SU-DHL-6 (cell line): ENCODE measurements at regions not wholly inside any gene's neighbourhood (a gene's known extent, or its start where the extent isn't known, plus 50 kb on each side); places are given as distances from the start of the nearest gene placed in this dataset.

Experiments used
- H2AFZ ChIP-seq: fragments of 200-600 bp; sonication (generic); 2 replicates; pipeline ENCODE4 v1.6.1; 2014; ENCODE audit warnings: low read depth, mild to moderate bottlenecking, moderate library complexity, mixed read lengths, antibody characterized with exemption, low read length; ENCODE audit not compliant: severe bottlenecking
- H3F3A ChIP-seq: fragments of 200-600 bp; shearing (Covaris generic); 2 replicates; pipeline ENCODE4 v1.6.0; 2016; ENCODE audit warnings: antibody characterized with exemption, mild to moderate bottlenecking; ENCODE audit not compliant: insufficient read depth
- H3K27ac ChIP-seq: fragments of 200-600 bp; sonication (generic); 2 replicates; pipeline ENCODE4 v1.5.1; 2016; ENCODE audit warnings: low read depth, mild to moderate bottlenecking, low read length, moderate library complexity, mixed read lengths
- H3K27me3 ChIP-seq: fragments of 200-600 bp; sonication (generic), shearing (Covaris generic); 2 replicates; pipeline ENCODE4 v1.6.0; 2014; ENCODE audit warnings: mild to moderate bottlenecking, low read length
- H3K36me3 ChIP-seq: fragments of 200-600 bp; sonication (generic); 2 replicates; pipeline ENCODE4 v1.6.1; 2014; ENCODE audit warnings: mild to moderate bottlenecking, low read length, mixed read lengths
- H3K4me2 ChIP-seq: fragments of 300-600, 200-600 bp; shearing (Covaris generic), sonication (generic); 2 replicates; pipeline ENCODE4 v1.6.0; 2014; ENCODE audit warnings: low read length, low read depth, mild to moderate bottlenecking; ENCODE audit not compliant: poor library complexity, severe bottlenecking
- H3K4me3 ChIP-seq: fragments of 200-600 bp; sonication (generic); 2 replicates; pipeline ENCODE4 v1.5.1; 2014; ENCODE audit warnings: antibody characterized with exemption, low read length, mild to moderate bottlenecking, mixed read lengths; ENCODE audit not compliant: insufficient read depth, poor library complexity, severe bottlenecking
- H3K79me2 ChIP-seq: fragments of 200-600 bp; sonication (generic); 2 replicates; pipeline ENCODE4 v1.6.1; 2014; ENCODE audit warnings: mild to moderate bottlenecking, low read length, moderate library complexity; ENCODE audit not compliant: insufficient read depth
- H3K9ac ChIP-seq: fragments of 200-600 bp; sonication (generic); 2 replicates; pipeline ENCODE4 v1.7.0; 2014; ENCODE audit warnings: mild to moderate bottlenecking, low read length
- H3K9me2 ChIP-seq: fragments of 200-600 bp; sonication (generic); replicated peaks from 2 replicates; pipeline ENCODE4 v1.6.1; 2014; ENCODE audit warnings: low read length; ENCODE audit not compliant: insufficient read depth
- H3K9me3 ChIP-seq: fragments of 200-600 bp; sonication (generic); 2 replicates; pipeline ENCODE4 v1.6.1; 2014; ENCODE audit warnings: low read length, mixed read lengths; ENCODE audit not compliant: insufficient read depth
- H4K20me1 ChIP-seq: fragments of 200-600 bp; sonication (generic); 2 replicates; pipeline ENCODE4 v1.6.1; 2014; ENCODE audit warnings: low read depth, mild to moderate bottlenecking, antibody characterized with exemption, low read length, moderate library complexity, mixed read lengths
- CTCF ChIP-seq: fragments of 200-600 bp; sonication (generic); IDR thresholded peaks from one replicate; pipeline ENCODE4 v1.5.1; 2017; ENCODE audit warnings: antibody characterized with exemption, mild to moderate bottlenecking, low read length, moderate library complexity; ENCODE audit not compliant: insufficient read depth, poor library complexity, severe bottlenecking
- EZH2phosphoT487 ChIP-seq: fragments of 200-600 bp; sonication (generic), shearing (Covaris generic); conservative IDR thresholded peaks from 2 replicates; pipeline ENCODE4 v1.6.1; 2018; ENCODE audit warnings: mild to moderate bottlenecking, antibody characterized with exemption, low read length, moderate library complexity, mixed read lengths

GRCh38 chr12:4857472-4858291, 52.0 kb upstream of the KCNA1 start:
- Histone ChIP-seq H2AFZ (no peak overlapping the region), H3K9me3 (no peaks in the 10 kb centered on the region), H3K27me3 (no peaks in the 10 kb centered on the region), H3K36me3 (no peaks in the 10 kb centered on the region), H3K79me2 (no peaks in the 10 kb centered on the region), H3K4me3 (no peak overlapping the region), H3K9ac (no peak overlapping the region), H3K27ac (no peak overlapping the region), H3F3A (no peaks in the 10 kb centered on the region), H4K20me1 (no peaks in the 10 kb centered on the region), H3K4me2 (no peak overlapping the region), H3K9me2 (no peaks in the 10 kb centered on the region)
- TF ChIP-seq CTCF (peak; percentile 78), EZH2phosphoT487 (no peak)

- Histone ChIP-seq H3K79me2 (no peaks in the 10 kb centered on the region), H3K27ac (no peak overlapping the region), H3K27me3 (no peaks in the 10 kb centered on the region), H4K20me1 (no peaks in the 10 kb centered on the region), H3K9me3 (no peaks in the 10 kb centered on the region), H3F3A (no peaks in the 10 kb centered on the region), H3K9me2 (no peaks in the 10 kb centered on the region), H3K36me3 (no peaks in the 10 kb centered on the region), H2AFZ (no peak overlapping the region), H3K9ac (no peak overlapping the region), H3K4me2 (no peak overlapping the region), H3K4me3 (no peak overlapping the region)
- TF ChIP-seq EZH2phosphoT487 (no peak), CTCF (no peak)
Measured at GRCh38 chr12:4858386-4858785, 51.3 kb upstream of the KCNA1 start.

- Histone ChIP-seq H3K27me3 (no peaks in the 10 kb centered on the region), H4K20me1 (no peaks in the 10 kb centered on the region), H3K36me3 (no peaks in the 10 kb centered on the region), H3K9me2 (no peaks in the 10 kb centered on the region), H3K4me3 (no peak overlapping the region), H3K9me3 (no peaks in the 10 kb centered on the region), H3F3A (no peaks in the 10 kb centered on the region), H2AFZ (no peak overlapping the region), H3K79me2 (no peaks in the 10 kb centered on the region), H3K9ac (no peak overlapping the region), H3K27ac (no peak overlapping the region), H3K4me2 (no peak overlapping the region)
- TF ChIP-seq EZH2phosphoT487 = no peak
- TF ChIP-seq CTCF = no peak
Measured at GRCh38 chr12:4859478-4860210, 50.1 kb upstream of the KCNA1 start.
